Stimulated activated memory B cell treated with anti-CD40 and anti-IgM and Interleukin-4, amounts not matched to agents 10 μg/mL and 1 μg/mL and 100 μg/mL, for 72 hours (primary cell): ENCODE measurements at regions not wholly inside any gene's neighbourhood (a gene's known extent, or its start where the extent isn't known, plus 50 kb on each side); places are given as distances from the start of the nearest gene placed in this dataset.

Experiments used
- ATAC-seq: fragments of 150-1000 bp; cut with Tn5 transposase; 2 replicates; pipeline ENCODE4 v1.10.0; 2021
- H3K27ac Mint-ChIP-seq: one replicate; pipeline ENCODE4 v1.8.0; 2022; ENCODE audit warnings: mild to moderate bottlenecking, mixed read lengths
- H3K27me3 Mint-ChIP-seq: one replicate; pipeline ENCODE4 v1.8.0; 2022; ENCODE audit warnings: mixed read lengths
- H3K36me3 Mint-ChIP-seq: one replicate; pipeline ENCODE4 v1.8.0; 2022; ENCODE audit warnings: mixed read lengths
- H3K4me1 Mint-ChIP-seq: one replicate; pipeline ENCODE4 v1.8.0; 2022; ENCODE audit warnings: mixed read lengths
- H3K4me3 Mint-ChIP-seq: one replicate; pipeline ENCODE4 v1.8.0; 2022; ENCODE audit warnings: mild to moderate bottlenecking, moderate library complexity, mixed read lengths
- H3K9me3 Mint-ChIP-seq: one replicate; pipeline ENCODE4 v1.8.0; 2022; ENCODE audit warnings: mixed read lengths

DNA sequence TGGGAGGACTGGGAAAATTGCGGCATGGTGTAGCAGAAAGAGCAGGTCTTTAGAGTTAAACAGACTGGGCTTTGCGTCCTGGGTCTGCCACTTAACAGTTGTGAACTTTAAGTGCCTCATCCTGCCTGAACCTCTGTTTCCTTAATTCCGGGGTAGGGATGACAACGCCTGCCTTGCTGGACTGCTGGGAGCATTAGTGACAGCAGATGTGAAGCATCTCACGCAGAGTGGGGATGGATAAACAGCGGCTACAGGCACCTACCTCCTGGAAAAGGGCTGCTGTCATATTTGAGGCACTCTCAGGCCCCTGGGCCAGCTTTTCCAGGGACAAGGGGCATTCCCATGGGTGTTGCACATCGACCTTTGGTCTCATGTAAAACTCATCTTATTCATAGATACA is 572.2 kb downstream of the TBC1D22A start:
- H3K9me3 Mint-ChIP-seq, result peaks cover 6% of the 10 kb centered on the region
- no peaks in the 10 kb centered on the region for H3K36me3 Mint-ChIP-seq
- no peak for ATAC-seq
- H3K27me3 Mint-ChIP-seq, result peaks cover 8% of the 10 kb centered on the region
- H3K27ac Mint-ChIP-seq, result no peak overlapping the region
- no peak overlapping the region for H3K4me3 Mint-ChIP-seq
- H3K4me1 Mint-ChIP-seq, result no peaks in the 10 kb centered on the region

- Mint-ChIP-seq H3K9me3 (peaks cover 6% of the 10 kb centered on the region), H3K4me1 (no peaks in the 10 kb centered on the region), H3K27ac (no peak overlapping the region), H3K4me3 (no peak overlapping the region), H3K27me3 (peaks cover 18% of the 10 kb centered on the region), H3K36me3 (no peaks in the 10 kb centered on the region)
- no peak for ATAC-seq
Measured at GRCh38 chr22:47333625-47334024, 571.2 kb downstream of the TBC1D22A start.

GRCh38 chr22:47332246-47332980 is 570.0 kb downstream of the TBC1D22A start:
- ATAC-seq, result no peak
- peaks cover 18% of the 10 kb centered on the region for H3K27me3 Mint-ChIP-seq
- no peak overlapping the region for H3K27ac Mint-ChIP-seq
- no peaks in the 10 kb centered on the region for H3K4me1 Mint-ChIP-seq
- H3K9me3 Mint-ChIP-seq, result peaks cover 6% of the 10 kb centered on the region
- H3K36me3 Mint-ChIP-seq, result no peaks in the 10 kb centered on the region
- H3K4me3 Mint-ChIP-seq, result no peak overlapping the region

- Mint-ChIP-seq H3K4me3 (no peak overlapping the region), H3K27me3 (peaks cover 18% of the 10 kb centered on the region), H3K9me3 (peaks cover 6% of the 10 kb centered on the region), H3K4me1 (no peaks in the 10 kb centered on the region), H3K36me3 (no peaks in the 10 kb centered on the region), H3K27ac (no peak overlapping the region)
- ATAC-seq, result no peak
Measured at GRCh38 chr22:47331750-47332149, 569.3 kb downstream of the TBC1D22A start.

- H3K4me3 Mint-ChIP-seq, result no peak overlapping the region
- no peaks in the 10 kb centered on the region for H3K4me1 Mint-ChIP-seq
- ATAC-seq, result no peak
- no peaks in the 10 kb centered on the region for H3K36me3 Mint-ChIP-seq
- H3K27ac Mint-ChIP-seq, result no peak overlapping the region
- H3K9me3 Mint-ChIP-seq, result no peaks in the 10 kb centered on the region
- peaks cover 18% of the 10 kb centered on the region for H3K27me3 Mint-ChIP-seq
Measured at GRCh38 chr22:47329727-47330650, 567.5 kb downstream of the TBC1D22A start.

- Mint-ChIP-seq H3K27ac (no peak overlapping the region), H3K9me3 (no peaks in the 10 kb centered on the region), H3K4me1 (no peaks in the 10 kb centered on the region), H3K36me3 (no peaks in the 10 kb centered on the region), H3K27me3 (peaks cover 18% of the 10 kb centered on the region), H3K4me3 (no peak overlapping the region)
- no peak for ATAC-seq
Measured at GRCh38 chr22:47328550-47329243, 566.2 kb downstream of the TBC1D22A start.

DNA sequence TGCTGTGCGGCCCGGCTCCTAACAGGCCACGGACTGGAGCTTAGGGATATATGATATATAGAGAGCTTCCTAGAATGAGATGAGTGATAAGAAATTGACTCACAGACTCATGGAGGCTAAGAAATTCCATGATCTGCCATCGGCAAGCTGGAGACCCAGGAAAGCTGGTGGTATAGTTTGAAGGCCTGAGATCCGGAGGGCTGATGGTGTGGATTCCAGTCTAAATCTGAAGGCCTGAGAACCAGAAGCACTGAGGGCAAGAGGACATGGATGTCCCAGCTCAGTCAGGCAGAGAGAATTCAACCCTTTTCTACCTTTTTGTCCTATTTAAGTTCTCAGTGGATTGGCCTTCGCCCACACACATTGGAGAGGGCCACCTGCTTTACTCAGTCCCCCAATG is 564.8 kb downstream of the TBC1D22A start:
- Mint-ChIP-seq H3K36me3 (no peaks in the 10 kb centered on the region), H3K4me3 (no peak overlapping the region), H3K27ac (no peak overlapping the region), H3K27me3 (peaks cover 18% of the 10 kb centered on the region), H3K4me1 (no peaks in the 10 kb centered on the region), H3K9me3 (no peaks in the 10 kb centered on the region)
- no peak for ATAC-seq

DNA sequence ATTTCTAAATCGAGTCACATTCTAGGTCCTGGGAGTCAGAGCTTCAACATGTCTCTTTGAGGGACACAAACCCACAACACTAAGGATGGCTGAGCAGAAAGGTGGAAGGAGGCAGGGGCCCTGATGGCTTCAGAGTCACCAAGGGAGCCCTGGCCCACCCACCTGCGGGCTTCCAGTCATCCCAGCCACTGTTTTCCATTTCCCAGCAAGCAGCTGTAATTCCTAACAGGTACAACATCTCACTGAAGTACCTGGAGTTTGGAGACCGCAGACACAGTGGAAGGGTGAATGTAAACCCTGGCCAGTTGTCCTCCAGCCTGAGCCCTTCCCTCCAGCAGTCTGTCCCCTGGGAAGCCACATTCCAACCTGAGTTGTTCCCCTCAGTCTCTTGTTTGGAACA is 562.8 kb downstream of the TBC1D22A start:
- no peak overlapping the region for H3K4me3 Mint-ChIP-seq
- no peak for ATAC-seq
- no peaks in the 10 kb centered on the region for H3K36me3 Mint-ChIP-seq
- H3K9me3 Mint-ChIP-seq, result no peaks in the 10 kb centered on the region
- H3K27ac Mint-ChIP-seq, result no peak overlapping the region
- peaks cover 16% of the 10 kb centered on the region for H3K27me3 Mint-ChIP-seq
- H3K4me1 Mint-ChIP-seq, result no peaks in the 10 kb centered on the region

DNA sequence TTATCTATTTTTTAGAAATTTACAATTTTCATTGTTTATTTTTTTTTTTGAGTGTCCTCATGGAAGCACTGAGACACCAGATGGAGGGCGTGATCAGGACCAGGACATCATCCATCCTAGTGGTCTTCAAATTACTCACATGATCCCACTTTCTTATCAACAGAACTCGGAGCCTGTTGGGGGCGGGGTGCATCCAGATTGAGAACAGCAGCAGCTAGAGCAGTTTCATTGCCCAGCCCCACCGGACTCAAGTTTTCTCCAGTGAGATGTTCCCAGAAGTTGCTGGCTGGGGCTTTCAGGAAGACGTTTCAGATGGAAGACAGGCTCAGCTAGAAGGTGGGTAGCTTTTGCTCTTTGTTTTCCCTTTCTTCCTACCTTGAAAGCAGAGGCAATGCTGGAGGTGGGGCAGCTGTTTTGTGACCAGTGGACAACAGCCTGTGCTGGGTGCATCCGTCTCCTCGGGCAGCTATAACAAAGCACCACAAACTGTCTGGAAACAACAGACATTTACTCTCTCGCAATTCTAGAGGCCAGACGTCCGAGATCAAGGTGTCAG is 562.1 kb downstream of the TBC1D22A start:
- Mint-ChIP-seq H3K9me3 (peaks cover 3% of the 10 kb centered on the region), H3K4me1 (no peaks in the 10 kb centered on the region), H3K4me3 (no peak overlapping the region), H3K27ac (no peak overlapping the region), H3K36me3 (no peaks in the 10 kb centered on the region), H3K27me3 (peaks cover 9% of the 10 kb centered on the region)
- ATAC-seq, result no peak

DNA sequence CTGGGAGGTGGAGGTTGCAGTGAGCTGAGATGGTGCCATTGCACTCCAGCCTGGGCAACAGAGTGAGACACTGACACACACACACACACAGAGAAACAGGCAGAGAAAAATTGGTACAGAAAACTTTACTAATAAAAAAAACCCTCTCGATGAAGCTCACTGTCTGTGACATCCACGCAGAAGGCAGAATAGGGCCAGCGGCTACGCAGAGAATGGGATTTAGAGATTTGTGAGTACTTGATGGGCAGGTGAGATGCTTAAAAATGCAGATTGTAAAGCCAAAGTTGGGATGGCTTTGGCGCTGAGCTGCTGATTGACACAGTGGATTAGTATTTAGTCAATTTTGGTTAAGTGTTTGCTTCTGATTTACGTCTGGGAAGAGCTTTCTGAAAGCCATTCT is 561.1 kb downstream of the TBC1D22A start:
- no peaks in the 10 kb centered on the region for H3K4me1 Mint-ChIP-seq
- peaks cover 6% of the 10 kb centered on the region for H3K27me3 Mint-ChIP-seq
- H3K9me3 Mint-ChIP-seq, result peaks cover 5% of the 10 kb centered on the region
- H3K36me3 Mint-ChIP-seq, result no peaks in the 10 kb centered on the region
- H3K4me3 Mint-ChIP-seq, result no peak overlapping the region
- no peak overlapping the region for H3K27ac Mint-ChIP-seq
- ATAC-seq, result no peak

DNA sequence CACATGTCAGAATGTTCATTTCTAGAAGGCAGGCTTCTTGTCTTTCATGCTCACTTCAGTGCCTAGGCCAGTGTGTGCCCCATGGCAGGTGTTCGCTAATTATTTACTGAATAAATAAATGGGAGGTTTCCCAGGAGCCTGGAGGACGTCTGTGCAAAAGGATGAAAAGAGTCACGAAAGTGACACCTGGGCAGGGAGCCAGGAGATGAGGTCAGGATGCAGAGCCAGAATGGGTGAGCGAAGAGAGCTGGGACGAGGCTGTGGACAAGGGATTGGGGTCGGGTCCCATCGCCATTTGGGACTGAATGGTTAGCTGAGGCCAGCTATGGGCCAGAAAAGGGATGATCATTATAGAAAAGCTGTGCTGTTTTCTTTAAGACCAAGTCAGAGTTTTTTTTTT is 560.4 kb downstream of the TBC1D22A start:
- ATAC-seq, result no peak
- H3K4me3 Mint-ChIP-seq, result no peak overlapping the region
- H3K36me3 Mint-ChIP-seq, result no peaks in the 10 kb centered on the region
- H3K27ac Mint-ChIP-seq, result no peak overlapping the region
- no peaks in the 10 kb centered on the region for H3K4me1 Mint-ChIP-seq
- H3K9me3 Mint-ChIP-seq, result peaks cover 6% of the 10 kb centered on the region
- H3K27me3 Mint-ChIP-seq, result peaks cover 9% of the 10 kb centered on the region

DNA sequence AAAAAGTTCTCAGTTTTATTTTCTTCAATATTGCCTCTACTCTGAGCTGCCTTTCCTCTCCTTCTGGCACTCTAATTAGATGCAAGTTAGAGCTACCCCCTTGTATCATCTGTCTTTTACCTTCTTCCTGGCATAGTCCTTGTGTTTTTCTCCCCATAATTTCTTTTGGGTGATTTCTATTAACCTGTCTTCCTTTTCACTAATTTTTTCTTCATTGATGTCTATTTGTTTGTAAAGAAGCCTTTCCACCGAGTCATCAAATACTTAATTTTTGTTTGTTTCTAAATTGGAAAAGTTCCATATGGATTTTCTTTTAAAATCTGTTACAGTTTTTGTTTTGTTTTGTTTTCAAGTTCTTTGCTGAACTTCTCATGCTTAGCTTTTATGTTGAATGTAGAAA is 558.1 kb downstream of the TBC1D22A start:
- no peak for ATAC-seq

DNA sequence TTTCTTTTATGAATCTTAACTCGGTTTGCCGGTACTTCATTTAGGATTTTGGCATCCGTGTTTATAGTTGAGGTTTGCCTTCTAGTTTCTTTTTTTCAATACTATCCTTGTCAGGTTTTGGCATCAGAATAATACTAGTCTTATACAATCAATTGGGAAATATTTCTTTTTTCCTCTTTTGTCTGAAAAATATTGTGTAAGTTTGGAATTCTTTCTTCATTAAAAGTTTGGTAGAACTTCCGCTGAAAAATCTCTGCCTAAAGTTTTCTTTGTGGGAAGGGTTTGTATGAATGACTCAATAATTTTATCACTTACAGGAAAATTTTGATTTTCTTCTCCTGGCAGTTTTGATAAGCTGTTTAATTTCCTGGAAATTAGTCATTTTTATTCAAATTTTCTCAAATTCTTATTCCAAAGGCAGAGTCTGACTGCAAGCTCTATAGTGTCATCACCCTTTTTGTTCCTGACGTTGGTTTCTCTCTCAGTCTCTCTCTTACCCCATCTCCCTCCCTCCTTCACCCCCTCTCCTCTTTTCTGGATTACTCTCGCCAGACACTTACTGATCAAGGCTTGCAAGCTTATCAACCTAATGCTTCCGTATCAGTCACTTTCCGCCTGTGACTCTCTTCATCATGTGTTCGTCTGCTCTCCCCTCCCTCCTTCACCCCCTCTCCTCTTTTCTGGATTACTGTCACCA is 555.7 kb downstream of the TBC1D22A start:
- no peak overlapping the region for H3K27ac Mint-ChIP-seq
- peaks cover 24% of the 10 kb centered on the region for H3K27me3 Mint-ChIP-seq
- no peak overlapping the region for H3K4me3 Mint-ChIP-seq
- H3K36me3 Mint-ChIP-seq, result no peaks in the 10 kb centered on the region
- no peak for ATAC-seq
- peaks cover 14% of the 10 kb centered on the region for H3K9me3 Mint-ChIP-seq
- H3K4me1 Mint-ChIP-seq, result no peaks in the 10 kb centered on the region

More for the DNA sequence above, 558.1 kb downstream of the TBC1D22A start:
- H3K4me3 Mint-ChIP-seq, result no peak overlapping the region
- H3K27me3 Mint-ChIP-seq, result peaks cover 10% of the 10 kb centered on the region
- no peak overlapping the region for H3K27ac Mint-ChIP-seq
- H3K9me3 Mint-ChIP-seq, result peaks cover 6% of the 10 kb centered on the region
- no peaks in the 10 kb centered on the region for H3K36me3 Mint-ChIP-seq
- H3K4me1 Mint-ChIP-seq, result no peaks in the 10 kb centered on the region

DNA sequence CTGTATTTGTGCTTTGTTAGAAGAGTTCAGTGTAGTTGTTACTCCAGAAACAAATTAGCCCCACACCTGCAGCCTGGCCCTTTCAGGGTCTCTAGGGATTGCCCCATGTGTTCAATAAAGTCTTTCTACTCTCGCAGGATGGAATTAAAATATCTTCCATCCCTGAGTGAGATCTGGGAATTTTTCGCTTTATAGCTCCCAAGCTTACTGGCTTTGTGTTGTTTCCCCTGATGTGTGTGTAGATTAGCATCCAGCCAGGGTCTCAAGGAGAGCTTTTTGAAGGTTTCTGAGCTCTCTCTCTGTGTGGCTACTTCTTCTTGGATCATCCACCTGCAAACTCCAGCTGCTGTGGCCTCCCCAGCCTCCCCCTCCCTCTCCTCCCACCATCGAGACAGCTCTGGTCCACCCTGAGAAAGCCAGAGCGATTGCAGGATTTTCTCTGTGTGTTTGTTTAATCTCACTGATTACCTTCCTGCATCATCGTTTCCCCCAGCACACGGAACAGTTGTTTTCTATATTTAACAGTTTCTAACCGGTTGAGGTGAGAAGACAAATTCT is 553.5 kb downstream of the TBC1D22A start:
- Mint-ChIP-seq H3K27ac (no peak overlapping the region), H3K4me1 (no peaks in the 10 kb centered on the region), H3K9me3 (peaks cover 15% of the 10 kb centered on the region), H3K27me3 (peaks cover 24% of the 10 kb centered on the region), H3K4me3 (no peak overlapping the region), H3K36me3 (no peaks in the 10 kb centered on the region)
- ATAC-seq, result no peak
